NCI-H1417 (cell line): ENCODE measurements at regions not wholly inside any gene's neighbourhood (a gene's known extent, or its start where the extent isn't known, plus 50 kb on each side); places are given as distances from the start of the nearest gene placed in this dataset.
"Not testable (repeated sequence)": the region's sequence is repeated elsewhere in the genome, so short reads cannot be mapped to it uniquely, and the experiment has no call there.

Experiments used
- DNase-seq, 3 experiments: peaks; one replicate each; lab custom pipeline; 2025; lab: John Stamatoyannopoulos, UW

- DNase-seq = no peak
Measured at GRCh38 chr4:100034023-100034664, 84.1 kb upstream of the H2AZ1 start.

GRCh38 chr4:100026066-100026465, 76.0 kb upstream of the H2AZ1 start:
- DNase-seq = no peak

DNA sequence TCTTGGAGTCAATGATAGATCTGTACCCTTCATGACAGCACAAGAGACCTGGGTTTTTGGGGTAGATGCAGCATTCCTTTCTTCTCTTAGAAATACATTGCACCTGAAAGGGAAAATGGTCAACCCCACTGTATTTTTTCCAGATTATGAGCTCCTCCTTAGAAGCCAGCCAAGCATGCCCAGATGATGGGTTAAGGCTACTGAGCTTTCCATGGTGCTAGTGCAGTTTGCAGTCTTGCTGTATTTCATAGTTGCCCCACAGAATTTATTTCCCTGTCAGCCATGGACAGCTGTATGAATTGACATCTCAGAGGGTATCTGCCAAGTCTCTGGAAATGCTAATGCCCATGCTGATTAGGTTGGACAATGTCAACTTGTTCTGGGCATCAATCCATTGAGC, 73.7 kb upstream of the H2AZ1 start:
- no peak for DNase-seq

GRCh38 chr4:100022792-100023222, 72.7 kb upstream of the H2AZ1 start:
- peak; percentile 57 to 88 (median 75) for DNase-seq

GRCh38 chr4:100019821-100020220, 69.7 kb upstream of the H2AZ1 start:
- DNase-seq = no peak

DNA sequence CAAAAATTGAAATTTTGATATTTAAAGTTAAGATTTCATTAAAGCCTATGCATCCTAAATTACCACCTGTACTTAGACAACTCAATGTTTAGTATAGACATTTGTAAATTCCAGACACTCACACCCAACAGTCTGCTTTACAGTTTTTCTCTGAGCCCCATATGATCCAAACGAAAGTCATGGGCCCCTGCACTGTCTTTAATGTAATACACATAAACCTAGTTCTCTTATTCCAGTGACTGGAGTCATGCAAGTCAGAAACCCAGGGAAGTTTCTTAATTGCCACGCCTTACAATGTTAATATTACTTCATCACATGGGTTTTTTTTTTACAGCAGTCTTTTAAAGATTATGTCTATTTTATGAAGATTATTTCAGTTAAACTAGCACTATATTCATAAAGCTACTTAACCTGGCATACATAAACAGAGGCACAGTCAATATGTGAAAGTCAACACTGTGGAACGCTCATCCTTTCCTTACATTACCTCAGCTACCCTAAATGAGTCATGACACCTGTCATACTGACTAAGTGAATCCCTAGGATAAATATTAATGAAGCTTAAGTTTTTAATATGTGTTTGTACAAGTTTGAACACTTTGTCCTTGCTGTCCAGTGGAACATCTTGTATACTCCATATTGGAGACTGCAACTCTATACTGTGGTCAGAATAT, 67.7 kb upstream of the H2AZ1 start:
- no peak for DNase-seq

DNA sequence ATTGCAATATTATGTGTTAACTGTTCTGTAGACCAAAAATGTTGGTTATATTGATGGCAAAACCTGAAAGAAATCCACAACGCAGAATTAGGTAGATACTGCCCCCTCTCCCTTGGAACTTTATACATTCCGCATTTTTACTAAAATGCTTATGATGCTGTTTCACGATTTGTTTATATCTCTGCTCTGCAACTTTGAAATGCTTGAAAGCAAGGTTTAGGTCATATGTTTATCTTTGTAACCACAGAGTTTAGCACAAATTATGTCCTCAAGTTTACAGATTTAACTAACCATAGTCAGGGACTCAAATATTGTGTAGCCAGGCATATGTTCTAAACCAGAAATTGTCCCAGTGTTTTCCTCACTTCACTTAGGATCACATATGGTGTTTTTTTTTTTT, 66.1 kb upstream of the H2AZ1 start:
- no peak for DNase-seq

DNA sequence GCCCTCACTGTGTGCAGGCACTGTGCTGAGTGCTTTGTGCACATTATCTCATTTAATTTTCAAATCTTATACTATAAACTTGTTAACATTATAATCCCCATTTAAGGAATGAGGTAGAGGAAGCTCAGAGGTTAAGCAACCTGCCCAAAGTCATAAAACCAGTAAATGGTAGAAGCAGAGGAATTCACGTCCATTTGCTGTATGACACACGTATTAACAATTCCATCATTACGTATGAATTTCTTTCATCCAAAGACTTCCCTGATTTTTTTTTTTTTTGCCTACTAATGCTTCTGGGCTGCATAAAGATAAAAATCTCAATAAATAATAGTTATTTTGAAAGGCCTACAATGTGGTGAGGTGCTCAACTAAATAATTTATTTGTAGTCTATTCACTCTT, 64.5 kb upstream of the H2AZ1 start:
- DNase-seq = no peak

- DNase-seq = no peak
Measured at GRCh38 chr4:100009490-100009889, 59.4 kb upstream of the H2AZ1 start.

DNA sequence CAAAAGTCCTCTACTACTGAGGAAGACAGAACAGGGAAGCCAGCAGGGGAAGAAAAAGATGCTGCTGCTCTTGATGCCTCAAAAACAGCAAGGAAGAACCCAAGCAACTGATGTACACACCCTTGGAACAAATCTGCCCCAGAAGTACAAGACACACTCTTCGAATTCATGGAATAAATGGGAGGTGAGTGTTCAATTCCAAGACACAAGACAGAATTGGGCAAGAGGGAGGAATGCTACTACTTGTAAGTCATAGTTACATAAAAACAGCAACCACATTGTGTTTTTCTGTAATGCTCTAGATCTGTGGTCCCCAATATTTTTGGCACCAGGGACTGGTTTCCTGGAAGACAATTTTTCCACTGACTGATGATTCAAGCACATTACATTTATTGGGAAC, 58.0 kb upstream of the H2AZ1 start:
- no peak for DNase-seq

- DNase-seq = not testable (repeated sequence)
Measured at GRCh38 chr4:100006161-100006560, 56.1 kb upstream of the H2AZ1 start.
